SK-N-SH (cell line): ENCODE measurements at regions not wholly inside any gene's neighbourhood (a gene's known extent, or its start where the extent isn't known, plus 50 kb on each side); places are given as distances from the start of the nearest gene placed in this dataset.

ENCODE experiments used
- CTCF ChIA-PET: fragments of 300-600, 350-600 bp; formaldehyde crosslinking; extraction: SDS; loops from one replicate; lab custom pipeline; 2021; lab: Yijun Ruan, JAX
- POLR2A ChIA-PET: fragments of 350-600 bp; sonication (Branson Sonifier 250); formaldehyde crosslinking; extraction: SDS; loops from one replicate; lab custom pipeline; 2020; ENCODE audit warnings: antibody characterized with exemption, inconsistent platforms; lab: Yijun Ruan, JAX
- DNase-seq: peaks from one replicate; pipeline ENCODE4 v3.0.0; 2012
- H2AFZ ChIP-seq: fragments of 200-600 bp; sonication (generic); 2 replicates; pipeline ENCODE4 v1.8.1; 2016; ENCODE audit warnings: antibody characterized with exemption, mild to moderate bottlenecking, low read depth
- H3F3A ChIP-seq: fragments of 200-600 bp; sonication (generic); replicated peaks from 2 replicates; pipeline ENCODE3; 2016; ENCODE audit warnings: antibody characterized with exemption, mild to moderate bottlenecking; ENCODE audit not compliant: insufficient read depth
- H3K27ac ChIP-seq, 2 experiments: fragments of 200-500 bp in 1 of 2; fragments of 200-600 bp in 1 of 2; sonication (Bioruptor generic) in 1 of 2; sonication (generic), shearing (Covaris generic) in 1 of 2; 2 replicates each; pipeline versions ENCODE4 v1.5.1 to v1.6.1; 2014 to 2016; ENCODE audit warnings: low read depth in 2 of 2, inconsistent platforms in 1 of 2, low read length in 1 of 2, mild to moderate bottlenecking in 1 of 2, mixed read lengths in 1 of 2
- H3K27me3 ChIP-seq: fragments of 200-600 bp; sonication (generic), shearing (Covaris generic); 2 replicates; pipeline ENCODE4 v1.6.1; 2016; ENCODE audit warnings: mixed run types; ENCODE audit not compliant: insufficient read depth
- H3K36me3 ChIP-seq, 2 experiments: fragments of 200-500 bp in 1 of 2; fragments of 200-600 bp in 1 of 2; sonication (Bioruptor generic) in 1 of 2; sonication (generic) in 1 of 2; replicated peaks in 1 of 2; 2 replicates each; pipeline versions ENCODE3 to v1.5.1; 2014 to 2016; ENCODE audit warnings: low read length in 1 of 2, mild to moderate bottlenecking in 1 of 2; ENCODE audit not compliant: insufficient read depth in 2 of 2, control insufficient read depth in 1 of 2
- H3K4me1 ChIP-seq, 2 experiments: fragments of 200-500 bp in 1 of 2; fragments of 200-600 bp in 1 of 2; sonication (Bioruptor generic) in 1 of 2; sonication (generic), shearing (Covaris generic) in 1 of 2; 2 replicates each; pipeline versions ENCODE4 v1.5.1 to v1.6.1; 2014 to 2016; ENCODE audit warnings: low read depth in 1 of 2, low read length in 1 of 2, mixed run types in 1 of 2; ENCODE audit not compliant: insufficient read depth in 2 of 2, control insufficient read depth in 1 of 2
- H3K4me2 ChIP-seq: fragments of 200-600 bp; sonication (generic), shearing (Covaris generic); 2 replicates; pipeline ENCODE4 v1.6.1; 2017; ENCODE audit warnings: mixed run types
- H3K4me3 ChIP-seq, 2 experiments: fragments of 200-500 bp in 1 of 2; fragments of 200-600 bp in 1 of 2; sonication (Bioruptor generic) in 1 of 2; sonication (generic), shearing (Covaris generic) in 1 of 2; 2 replicates each; pipeline versions ENCODE4 v1.5.1 to v1.8.1; 2014 to 2016; ENCODE audit warnings: low read depth in 2 of 2, inconsistent platforms in 1 of 2, low read length in 1 of 2, mild to moderate bottlenecking in 1 of 2, mixed read lengths in 1 of 2, moderate library complexity in 1 of 2
- H3K79me2 ChIP-seq: fragments of 200-600 bp; sonication (generic); 2 replicates; pipeline ENCODE4 v1.8.1; 2017; ENCODE audit warnings: mild to moderate bottlenecking; ENCODE audit not compliant: insufficient read depth
- H3K9ac ChIP-seq: fragments of 200-600 bp; sonication (generic); 2 replicates; pipeline ENCODE4 v1.6.1; 2017; ENCODE audit warnings: mixed run types
- H3K9me2 ChIP-seq: fragments of 200-600 bp; sonication (generic); 2 replicates; pipeline ENCODE4 v1.6.1; 2017; ENCODE audit warnings: mixed run types
- H3K9me3 ChIP-seq: fragments of 200-600 bp; sonication (generic); 2 replicates; pipeline ENCODE4 v1.6.1; 2017; ENCODE audit warnings: mixed run types, mild to moderate bottlenecking, moderate library complexity
- H4K20me1 ChIP-seq: fragments of 200-600 bp; sonication (generic); 2 replicates; pipeline ENCODE4 v1.6.1; 2017; ENCODE audit warnings: mild to moderate bottlenecking, mixed run types; ENCODE audit not compliant: insufficient read depth
- ELF1 ChIP-seq: IDR thresholded peaks from 2 replicates; pipeline ENCODE4 v1.4.0; 2012
- EP300 ChIP-seq, 2 experiments: IDR thresholded peaks; 2 replicates each; pipeline versions ENCODE4 v1.4.0 to v1.6.1; 2012; ENCODE audit warnings: borderline replicate concordance in 1 of 2, low read depth in 1 of 2, low read length in 1 of 2
- FOXJ3 ChIP-seq: sonication (generic); formaldehyde crosslinking; IDR thresholded peaks from 2 replicates; pipeline ENCODE4 v1.5.1; 2020; ENCODE audit warnings: mild to moderate bottlenecking, missing genetic modification reagents
- FOXM1 ChIP-seq: IDR thresholded peaks from 2 replicates; pipeline ENCODE4 v1.4.0; 2012; ENCODE audit warnings: low read depth, mild to moderate bottlenecking
- GATA2 ChIP-seq: sonication (generic); formaldehyde crosslinking; IDR thresholded peaks from 2 replicates; pipeline ENCODE4 v1.5.0; 2020; ENCODE audit warnings: mild to moderate bottlenecking, missing genetic modification reagents
- JUND ChIP-seq: IDR thresholded peaks from 2 replicates; pipeline ENCODE4 v1.4.0; 2012
- NFIC ChIP-seq: IDR thresholded peaks from 2 replicates; pipeline ENCODE4 v1.4.0; 2012; ENCODE audit warnings: borderline replicate concordance
- RXRA ChIP-seq: IDR thresholded peaks from 2 replicates; pipeline ENCODE4 v1.4.0; 2012; ENCODE audit warnings: low read depth, mild to moderate bottlenecking, borderline replicate concordance
- TAF1 ChIP-seq: IDR thresholded peaks from 2 replicates; pipeline ENCODE4 v1.6.1; 2012; ENCODE audit warnings: low read depth, mild to moderate bottlenecking, low read length, moderate library complexity, borderline replicate concordance
- TEAD4 ChIP-seq: IDR thresholded peaks from 2 replicates; pipeline ENCODE4 v1.4.0; 2012; ENCODE audit warnings: mild to moderate bottlenecking, borderline replicate concordance; ENCODE audit not compliant: insufficient read depth
- WGBS: methylation state at CpG from one replicate; pipeline ENCODE4 v1.1.6; 2017; ENCODE audit warnings: low lambda C conversion rate; 5-methylcytosine and 5-hydroxymethylcytosine counted together
- TF ChIP-seq, protein P1 (sequence below): fragments of 150-350 bp; IDR thresholded peaks from 2 replicates; pipeline ENCODE4 v1.6.1; 2016; ENCODE audit warnings: mild to moderate bottlenecking, low read depth, low read length
- TF ChIP-seq, protein P2 (sequence below): IDR thresholded peaks from 2 replicates; pipeline ENCODE4 v1.4.0; 2012; ENCODE audit warnings: low read depth
- TF ChIP-seq, protein P3 (sequence below): IDR thresholded peaks from 2 replicates; pipeline ENCODE4 v1.6.1; 2012; ENCODE audit warnings: mild to moderate bottlenecking, low read depth, low read length, moderate library complexity
- TF ChIP-seq, protein P4 (sequence below): fragments of 200-600 bp; sonication (generic); IDR thresholded peaks from 2 replicates; pipeline ENCODE4 v1.6.1; 2017; ENCODE audit warnings: antibody characterized with exemption, mild to moderate bottlenecking, moderate library complexity

DNA sequence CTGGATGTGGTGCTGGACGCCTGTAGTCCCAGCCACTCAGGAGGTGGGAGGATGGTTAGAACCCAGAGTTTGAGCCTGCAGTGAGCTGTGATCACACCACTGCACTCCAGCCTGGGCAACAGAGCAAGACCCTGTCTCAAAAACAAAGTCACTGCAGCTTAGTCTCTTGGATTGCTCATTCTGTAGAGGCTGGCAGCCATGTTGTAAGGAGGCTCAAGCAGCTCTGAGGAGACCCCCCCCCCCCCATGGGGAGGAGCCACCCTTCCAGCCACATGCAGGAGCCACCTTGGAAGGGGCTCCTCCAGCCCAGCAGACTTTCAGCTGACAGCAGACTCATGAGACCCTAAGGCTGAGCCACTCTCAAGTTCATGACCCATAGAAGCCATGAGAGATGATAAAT lies 68.4 kb downstream of the FOXL3 start:
- DNase-seq, result no peak
- no peaks in the 10 kb centered on the region for H3K9me2 ChIP-seq
- H3K79me2 ChIP-seq, result no peaks in the 10 kb centered on the region
- CTCF ChIA-PET, result interaction anchor here (0.9 to 1.2 kb wide), 2 partner anchors 36 to 37 kb away, joined by 3 read pairs; no protein-coding TSS in a partner anchor
- H3K27me3 ChIP-seq, result no peaks in the 10 kb centered on the region
- H3F3A ChIP-seq, result no peaks in the 10 kb centered on the region
- no peaks in the 10 kb centered on the region for H4K20me1 ChIP-seq
- H3K4me1 ChIP-seq, result no peaks in the 10 kb centered on the region
- TF ChIP-seq JUND (no peak), GATA2 (CRISPR knock-in tag) (no peak), EP300 (IDR thresholded peaks at IDR 0.05; ENCODE audit: borderline replicate concordance in 1 of 2, low read depth in 1 of 2, low read length in 1 of 2) (no peak)
- TF ChIP-seq, protein P1, sequence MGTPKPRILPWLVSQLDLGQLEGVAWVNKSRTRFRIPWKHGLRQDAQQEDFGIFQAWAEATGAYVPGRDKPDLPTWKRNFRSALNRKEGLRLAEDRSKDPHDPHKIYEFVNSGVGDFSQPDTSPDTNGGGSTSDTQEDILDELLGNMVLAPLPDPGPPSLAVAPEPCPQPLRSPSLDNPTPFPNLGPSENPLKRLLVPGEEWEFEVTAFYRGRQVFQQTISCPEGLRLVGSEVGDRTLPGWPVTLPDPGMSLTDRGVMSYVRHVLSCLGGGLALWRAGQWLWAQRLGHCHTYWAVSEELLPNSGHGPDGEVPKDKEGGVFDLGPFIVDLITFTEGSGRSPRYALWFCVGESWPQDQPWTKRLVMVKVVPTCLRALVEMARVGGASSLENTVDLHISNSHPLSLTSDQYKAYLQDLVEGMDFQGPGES, result no peak
- TF ChIP-seq, protein P2, sequence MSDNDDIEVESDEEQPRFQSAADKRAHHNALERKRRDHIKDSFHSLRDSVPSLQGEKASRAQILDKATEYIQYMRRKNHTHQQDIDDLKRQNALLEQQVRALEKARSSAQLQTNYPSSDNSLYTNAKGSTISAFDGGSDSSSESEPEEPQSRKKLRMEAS, result no peak
- TF ChIP-seq, all 33 proteins: peak for 0
- no peak overlapping the region for H3K4me3 ChIP-seq
- H3K4me2 ChIP-seq, result no peak overlapping the region
- no peak overlapping the region for H3K9ac ChIP-seq
- H2AFZ ChIP-seq, result no peak overlapping the region
- no peak overlapping the region for H3K27ac ChIP-seq
- no peaks in the 10 kb centered on the region for H3K9me3 ChIP-seq
- WGBS, result 44% methylated on average over 1 of the region's 1 CpG
- POLR2A ChIA-PET, result no interaction called here
- H3K36me3 ChIP-seq, result no peaks in the 10 kb centered on the region

DNA sequence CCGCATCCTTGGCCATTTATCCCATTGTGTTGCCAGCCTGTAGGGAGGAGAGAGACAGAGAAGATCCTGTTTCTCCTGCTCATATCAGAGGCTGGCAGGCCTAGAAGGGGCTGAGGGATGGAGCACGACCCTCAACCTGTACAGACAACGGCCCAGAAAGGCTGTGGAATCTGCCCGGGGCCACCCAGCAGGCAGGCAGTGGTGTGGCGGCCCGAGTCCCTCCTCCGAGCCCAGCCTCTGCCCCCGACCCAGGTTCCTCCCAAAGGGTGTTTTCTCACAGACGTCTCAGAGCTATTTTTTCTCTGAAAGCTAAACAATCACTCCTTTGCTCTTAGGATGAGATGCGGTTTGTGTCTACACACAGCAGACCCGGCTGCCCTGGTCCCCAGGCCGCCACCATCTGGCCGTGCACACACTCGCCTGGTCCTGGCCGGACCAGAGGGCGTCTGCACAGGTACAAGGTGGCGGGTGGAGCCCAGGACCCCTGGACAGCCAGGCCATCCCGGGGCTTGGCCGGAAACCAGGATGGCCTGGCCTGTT lies 69.3 kb downstream of the FOXL3 start:
- ChIA-PET POLR2A (no interaction called here), CTCF (interaction anchor here (1.2 kb wide), 1 partner anchor 38 kb away, joined by 3 read pairs; no protein-coding TSS in a partner anchor)
- 60% methylated on average over 19 of the region's 19 CpGs for WGBS
- no peak for DNase-seq
- H3K4me1 ChIP-seq, result no peaks in the 10 kb centered on the region
- H3K9me2 ChIP-seq, result no peaks in the 10 kb centered on the region
- no peaks in the 10 kb centered on the region for H3F3A ChIP-seq
- no peak overlapping the region for H3K4me3 ChIP-seq
- no peaks in the 10 kb centered on the region for H3K79me2 ChIP-seq
- H4K20me1 ChIP-seq, result no peaks in the 10 kb centered on the region
- no peaks in the 10 kb centered on the region for H3K27me3 ChIP-seq
- H3K27ac ChIP-seq, result no peak overlapping the region
- no peaks in the 10 kb centered on the region for H3K9me3 ChIP-seq
- H3K9ac ChIP-seq, result no peak overlapping the region
- H3K36me3 ChIP-seq, result no peaks in the 10 kb centered on the region
- no peak for TF ChIP-seq TEAD4
- TF ChIP-seq NFIC, result no peak
- TF ChIP-seq, protein P3, sequence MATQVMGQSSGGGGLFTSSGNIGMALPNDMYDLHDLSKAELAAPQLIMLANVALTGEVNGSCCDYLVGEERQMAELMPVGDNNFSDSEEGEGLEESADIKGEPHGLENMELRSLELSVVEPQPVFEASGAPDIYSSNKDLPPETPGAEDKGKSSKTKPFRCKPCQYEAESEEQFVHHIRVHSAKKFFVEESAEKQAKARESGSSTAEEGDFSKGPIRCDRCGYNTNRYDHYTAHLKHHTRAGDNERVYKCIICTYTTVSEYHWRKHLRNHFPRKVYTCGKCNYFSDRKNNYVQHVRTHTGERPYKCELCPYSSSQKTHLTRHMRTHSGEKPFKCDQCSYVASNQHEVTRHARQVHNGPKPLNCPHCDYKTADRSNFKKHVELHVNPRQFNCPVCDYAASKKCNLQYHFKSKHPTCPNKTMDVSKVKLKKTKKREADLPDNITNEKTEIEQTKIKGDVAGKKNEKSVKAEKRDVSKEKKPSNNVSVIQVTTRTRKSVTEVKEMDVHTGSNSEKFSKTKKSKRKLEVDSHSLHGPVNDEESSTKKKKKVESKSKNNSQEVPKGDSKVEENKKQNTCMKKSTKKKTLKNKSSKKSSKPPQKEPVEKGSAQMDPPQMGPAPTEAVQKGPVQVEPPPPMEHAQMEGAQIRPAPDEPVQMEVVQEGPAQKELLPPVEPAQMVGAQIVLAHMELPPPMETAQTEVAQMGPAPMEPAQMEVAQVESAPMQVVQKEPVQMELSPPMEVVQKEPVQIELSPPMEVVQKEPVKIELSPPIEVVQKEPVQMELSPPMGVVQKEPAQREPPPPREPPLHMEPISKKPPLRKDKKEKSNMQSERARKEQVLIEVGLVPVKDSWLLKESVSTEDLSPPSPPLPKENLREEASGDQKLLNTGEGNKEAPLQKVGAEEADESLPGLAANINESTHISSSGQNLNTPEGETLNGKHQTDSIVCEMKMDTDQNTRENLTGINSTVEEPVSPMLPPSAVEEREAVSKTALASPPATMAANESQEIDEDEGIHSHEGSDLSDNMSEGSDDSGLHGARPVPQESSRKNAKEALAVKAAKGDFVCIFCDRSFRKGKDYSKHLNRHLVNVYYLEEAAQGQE, result no peak
- TF ChIP-seq ELF1, result no peak
- TF ChIP-seq, protein P1, result no peak
- TF ChIP-seq RXRA, result no peak
- no peak for TF ChIP-seq TAF1
- no peak for TF ChIP-seq FOXM1
- no peak for TF ChIP-seq FOXJ3
- no peak for TF ChIP-seq EP300 (IDR thresholded peaks at IDR 0.05; ENCODE audit: borderline replicate concordance in 1 of 2, low read depth in 1 of 2, low read length in 1 of 2)
- TF ChIP-seq, protein P4, sequence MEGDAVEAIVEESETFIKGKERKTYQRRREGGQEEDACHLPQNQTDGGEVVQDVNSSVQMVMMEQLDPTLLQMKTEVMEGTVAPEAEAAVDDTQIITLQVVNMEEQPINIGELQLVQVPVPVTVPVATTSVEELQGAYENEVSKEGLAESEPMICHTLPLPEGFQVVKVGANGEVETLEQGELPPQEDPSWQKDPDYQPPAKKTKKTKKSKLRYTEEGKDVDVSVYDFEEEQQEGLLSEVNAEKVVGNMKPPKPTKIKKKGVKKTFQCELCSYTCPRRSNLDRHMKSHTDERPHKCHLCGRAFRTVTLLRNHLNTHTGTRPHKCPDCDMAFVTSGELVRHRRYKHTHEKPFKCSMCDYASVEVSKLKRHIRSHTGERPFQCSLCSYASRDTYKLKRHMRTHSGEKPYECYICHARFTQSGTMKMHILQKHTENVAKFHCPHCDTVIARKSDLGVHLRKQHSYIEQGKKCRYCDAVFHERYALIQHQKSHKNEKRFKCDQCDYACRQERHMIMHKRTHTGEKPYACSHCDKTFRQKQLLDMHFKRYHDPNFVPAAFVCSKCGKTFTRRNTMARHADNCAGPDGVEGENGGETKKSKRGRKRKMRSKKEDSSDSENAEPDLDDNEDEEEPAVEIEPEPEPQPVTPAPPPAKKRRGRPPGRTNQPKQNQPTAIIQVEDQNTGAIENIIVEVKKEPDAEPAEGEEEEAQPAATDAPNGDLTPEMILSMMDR, result no peak
- H2AFZ ChIP-seq, result no peak overlapping the region
- H3K4me2 ChIP-seq, result no peak overlapping the region
